HG02943 (cell line): ENCODE measurements at regions not wholly inside any gene's neighbourhood (a gene's known extent, or its start where the extent isn't known, plus 50 kb on each side); places are given as distances from the start of the nearest gene placed in this dataset.

Source experiments
- ATAC-seq: cut with Tn5 transposase; IDR thresholded peaks from one replicate; pipeline ENCODE4 v1.9.1; 2021; ENCODE audit warnings: mild to moderate bottlenecking, low read depth, moderate library complexity; ENCODE audit not compliant: unreplicated experiment

GRCh38 chr10:21176934-21177480 lies 279.9 kb upstream of the NEBL start:
- ATAC-seq = no peak

DNA sequence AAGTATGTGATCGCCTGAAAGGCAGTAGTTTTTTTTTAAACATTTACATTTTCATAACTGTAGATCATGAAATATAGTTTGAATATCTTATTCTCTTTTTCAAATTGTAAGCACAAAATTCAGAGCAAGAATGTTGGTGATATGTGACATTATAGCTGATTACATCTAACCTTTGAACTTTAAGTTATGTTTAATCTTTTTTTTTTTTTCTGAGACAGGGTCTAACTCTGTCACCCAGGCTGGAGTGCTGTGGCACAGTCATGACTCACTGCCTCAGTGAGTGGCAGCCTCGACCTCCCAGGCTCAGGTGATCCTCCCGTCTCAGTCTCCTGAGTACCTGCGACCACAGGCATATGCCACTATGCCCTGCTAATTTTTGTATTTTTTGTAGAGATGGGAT lies 278.7 kb upstream of the NEBL start:
- no peak for ATAC-seq

GRCh38 chr10:21174715-21175495 lies 277.8 kb upstream of the NEBL start:
- ATAC-seq = no peak

DNA sequence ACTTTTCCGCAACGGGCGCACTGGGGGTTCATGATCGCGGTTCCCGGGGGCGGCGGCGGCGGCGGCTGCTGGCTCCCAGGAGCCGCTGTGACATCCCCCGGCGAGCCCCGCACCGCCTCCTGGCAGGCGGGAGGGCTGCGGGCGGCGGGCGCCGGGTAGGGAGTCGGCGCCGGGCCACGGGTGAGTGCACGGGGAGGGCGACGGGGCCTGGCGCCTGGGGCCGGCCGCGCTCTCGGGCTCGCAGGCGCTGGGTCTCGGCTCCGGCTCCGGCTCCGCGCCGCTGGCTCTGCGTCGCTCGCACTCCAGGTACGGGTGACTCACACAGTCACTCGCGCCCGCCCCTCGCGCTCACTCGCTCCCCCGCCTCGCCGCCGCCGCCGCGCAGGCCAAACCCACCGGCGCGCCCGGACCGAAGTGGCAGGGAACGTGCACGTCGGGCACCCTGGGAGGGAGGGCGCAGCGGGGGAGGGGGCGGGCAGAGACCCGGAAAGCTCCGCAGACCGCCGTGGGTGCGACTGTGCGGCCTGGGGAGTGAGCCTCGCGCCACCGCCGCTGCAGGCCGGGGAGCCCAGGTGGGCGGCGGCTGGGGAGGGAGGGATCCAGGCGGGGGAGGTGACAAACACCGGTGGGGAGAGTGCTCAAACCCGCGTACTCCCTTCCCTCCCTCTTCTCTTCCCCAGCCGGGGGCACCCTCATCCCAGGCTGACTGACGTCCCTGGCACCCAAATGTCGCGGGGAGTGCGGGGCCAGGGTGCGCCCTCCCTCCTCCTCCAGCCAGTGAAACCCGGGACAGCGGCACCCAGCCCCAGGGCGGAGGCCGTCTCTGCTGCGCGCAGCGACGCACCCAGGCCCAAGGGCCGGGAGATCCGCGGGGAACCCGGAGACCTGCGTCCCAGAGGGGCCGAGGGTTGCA lies 276.9 kb upstream of the NEBL start:
- ATAC-seq = no peak

DNA sequence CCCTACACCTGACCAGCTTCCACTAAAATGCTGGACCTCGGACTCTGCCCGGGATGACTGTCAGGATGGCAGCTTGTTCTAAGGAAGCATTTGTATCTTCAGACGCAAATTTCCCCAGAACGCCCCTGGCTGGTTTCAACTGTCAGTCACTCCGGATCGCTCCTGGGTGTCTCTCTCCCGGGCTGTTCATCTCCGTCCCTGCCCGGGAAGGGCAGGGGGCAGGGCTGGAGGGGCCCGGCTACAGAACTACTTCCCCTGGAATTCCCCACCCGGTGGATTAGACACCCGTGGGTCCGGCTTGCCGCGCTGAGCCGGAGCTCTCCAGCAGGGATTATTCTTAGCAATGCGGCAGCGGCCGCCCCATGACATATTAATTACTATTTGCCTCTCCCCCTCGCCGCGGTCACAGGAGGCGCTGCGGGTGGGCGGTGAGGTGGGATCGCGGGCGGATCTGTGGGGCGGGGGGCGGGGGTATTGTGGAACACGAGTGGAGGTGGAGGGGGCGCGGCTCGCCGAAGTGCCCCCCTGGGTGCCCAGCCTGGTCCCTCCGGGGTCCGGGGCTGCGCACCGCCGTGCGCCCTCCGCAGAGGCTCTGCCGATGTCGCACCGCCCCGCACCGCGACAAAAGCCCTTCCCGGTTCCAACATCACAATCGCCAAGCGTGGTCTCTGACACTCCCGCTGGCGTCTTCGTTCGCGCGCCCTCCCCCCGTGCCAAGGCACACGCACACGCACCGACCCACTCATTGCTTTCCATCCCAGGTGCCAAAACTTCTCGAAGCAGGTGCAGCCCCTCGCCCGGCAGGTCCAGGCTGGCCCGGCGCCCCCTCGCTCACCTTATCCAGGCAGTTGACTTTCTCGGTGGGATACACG lies 276.1 kb upstream of the NEBL start:
- ATAC-seq = no peak

DNA sequence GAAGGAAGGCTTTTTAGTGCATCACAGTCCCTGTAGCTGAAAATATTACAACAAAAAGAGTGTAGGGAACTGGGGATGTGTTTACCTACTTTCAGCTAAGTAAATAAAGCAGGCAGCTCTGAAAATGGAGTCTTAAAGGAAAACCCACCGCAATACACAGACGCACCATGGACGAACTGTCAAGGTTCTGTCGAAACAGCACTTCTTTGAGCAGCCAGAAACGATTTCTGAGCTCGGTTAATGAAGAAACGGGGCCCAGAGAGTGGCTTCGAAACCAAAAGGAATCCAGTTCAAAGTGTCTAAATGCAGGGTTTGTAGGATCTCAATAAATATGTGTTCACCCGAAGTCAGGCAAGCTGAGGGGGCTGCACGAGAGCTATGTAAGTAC lies 275.4 kb upstream of the NEBL start:
- no peak for ATAC-seq

GRCh38 chr10:21171936-21172541 lies 274.9 kb upstream of the NEBL start:
- no peak for ATAC-seq

DNA sequence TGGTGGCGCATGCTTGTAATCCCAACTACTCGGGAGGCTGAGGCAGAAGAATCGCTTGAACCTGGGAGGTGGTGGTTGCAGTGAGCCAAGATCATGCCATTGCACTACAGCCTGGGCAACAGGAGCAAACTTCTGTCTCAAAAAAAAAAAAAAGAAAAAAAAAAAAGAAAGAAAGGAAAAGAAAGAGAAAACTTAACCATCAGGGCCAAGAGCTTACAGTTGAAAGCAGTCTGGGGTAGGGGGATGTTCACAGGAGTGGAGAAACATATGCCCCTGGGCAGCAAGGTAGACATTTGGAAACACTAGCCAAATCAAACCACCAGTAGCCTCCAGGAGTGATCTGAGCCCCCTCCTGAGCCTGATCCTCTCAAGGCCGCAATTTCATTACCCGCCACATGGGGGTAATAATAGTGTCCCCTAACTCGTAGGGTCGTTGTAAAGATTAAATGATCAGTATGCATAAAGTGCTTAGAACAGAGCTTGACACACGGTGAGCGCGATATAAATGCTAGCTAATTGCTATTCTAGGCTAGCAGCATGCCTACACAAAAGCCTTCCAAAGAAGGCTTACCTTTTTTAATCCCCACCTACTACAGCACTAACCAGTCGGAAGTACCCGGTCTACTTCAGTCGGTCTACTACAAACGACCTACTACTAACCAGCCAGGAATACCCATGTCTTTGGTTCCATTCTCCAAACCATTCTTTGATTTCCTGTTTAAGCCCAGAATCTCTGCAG lies 274.3 kb upstream of the NEBL start:
- ATAC-seq = no peak

DNA sequence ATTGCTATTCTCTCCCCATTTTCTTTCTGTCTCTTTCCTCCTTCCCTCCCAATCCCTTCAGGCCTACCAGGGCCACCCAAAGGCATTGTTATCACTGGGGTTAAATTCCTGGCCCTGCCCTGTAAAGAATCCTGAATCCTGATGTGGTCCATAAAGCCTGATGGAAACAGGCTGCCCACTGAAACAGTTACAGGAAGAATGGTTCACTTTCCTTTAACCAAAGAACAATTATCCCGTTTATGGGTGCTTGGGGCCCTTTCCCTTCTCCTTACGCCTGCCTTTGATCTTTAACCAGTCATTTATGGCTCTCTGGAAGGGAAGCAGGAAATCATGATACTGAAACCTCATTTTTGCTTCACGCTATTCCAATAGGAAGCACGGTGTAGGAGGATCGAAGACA lies 273.1 kb upstream of the NEBL start:
- ATAC-seq = no peak

DNA sequence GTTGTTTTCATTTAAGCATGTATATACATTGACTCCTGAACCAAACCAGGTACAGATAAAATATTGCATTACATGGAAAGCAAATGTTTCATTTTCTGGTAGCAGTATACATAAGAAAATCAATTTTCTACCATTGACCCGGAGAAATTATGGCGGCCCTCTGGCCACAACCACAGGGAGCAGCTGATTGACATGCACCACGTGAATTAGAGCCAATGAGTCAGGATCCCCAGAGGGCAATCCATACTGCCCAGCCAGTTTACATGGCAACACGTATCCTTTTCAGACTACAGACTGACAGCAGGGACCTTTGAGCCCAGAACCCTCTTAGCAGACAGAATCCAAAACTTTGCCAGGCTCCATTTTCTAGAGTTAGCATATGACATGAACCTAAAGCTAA lies 272.2 kb upstream of the NEBL start:
- no peak for ATAC-seq

DNA sequence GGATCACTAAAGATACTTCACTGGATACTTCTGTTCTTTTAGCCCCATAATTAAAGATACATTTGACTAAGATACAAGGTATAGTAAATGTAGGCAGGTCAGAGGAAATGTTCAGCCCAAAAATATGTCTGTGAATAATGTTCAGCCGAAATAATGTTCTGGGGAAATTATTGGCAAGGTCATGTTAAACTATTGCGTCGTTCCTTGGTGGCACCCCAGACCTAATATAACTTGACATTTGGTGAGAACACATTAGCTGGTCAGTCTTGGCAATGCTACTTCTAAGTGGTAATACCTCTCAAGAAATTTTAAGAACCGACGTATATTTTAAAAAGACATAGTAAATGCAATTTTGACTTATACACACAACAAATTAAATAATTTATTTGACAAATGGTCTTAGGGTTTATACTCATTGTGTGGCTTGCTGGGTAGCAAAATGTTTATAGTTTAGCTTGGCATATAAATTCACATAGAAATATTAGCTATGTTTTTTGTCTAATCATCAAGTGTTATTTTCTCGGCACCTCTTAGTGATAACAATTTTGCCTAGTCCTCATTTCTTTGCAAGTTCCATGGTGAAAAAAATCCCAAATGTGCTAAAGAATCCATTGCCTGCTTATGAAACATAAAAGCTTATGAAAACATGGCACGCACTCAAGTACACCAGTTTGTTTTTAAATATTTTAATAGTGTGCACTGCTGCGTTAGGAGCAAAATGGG lies 270.3 kb upstream of the NEBL start:
- ATAC-seq = no peak

DNA sequence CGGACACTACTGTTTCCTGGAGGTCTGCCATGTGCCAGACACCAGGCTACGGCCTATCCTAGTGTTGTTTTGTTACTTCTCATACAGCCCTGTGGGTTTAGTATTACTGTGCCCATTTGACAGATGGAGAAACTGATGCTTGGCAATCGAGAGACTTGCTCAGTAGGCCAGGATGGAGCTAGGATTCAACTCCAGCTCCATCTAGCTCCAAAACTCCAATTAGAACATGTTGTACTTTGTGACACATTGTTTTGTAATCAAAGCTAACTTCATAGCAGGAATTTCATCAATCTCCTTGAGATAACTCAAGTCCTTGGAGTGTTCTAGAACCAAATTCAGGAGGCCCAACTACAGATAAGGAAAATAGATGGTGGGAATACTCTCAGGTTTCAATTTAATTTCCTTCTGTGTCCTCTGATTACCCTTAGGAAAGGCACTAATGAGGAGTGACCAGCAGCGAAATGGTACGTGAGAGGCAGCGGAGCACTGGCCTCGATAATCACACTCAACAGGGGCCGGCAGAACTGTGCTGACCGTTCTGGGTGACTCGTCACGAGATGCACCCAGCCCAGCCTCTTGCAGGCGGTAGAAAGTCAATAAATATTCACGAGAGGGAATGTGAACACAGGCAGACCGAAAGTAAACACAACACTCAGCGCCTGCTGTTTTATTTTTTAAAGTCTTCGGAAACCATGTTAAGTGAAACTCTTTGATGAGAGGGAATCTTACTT lies 269.6 kb upstream of the NEBL start:
- ATAC-seq = no peak

DNA sequence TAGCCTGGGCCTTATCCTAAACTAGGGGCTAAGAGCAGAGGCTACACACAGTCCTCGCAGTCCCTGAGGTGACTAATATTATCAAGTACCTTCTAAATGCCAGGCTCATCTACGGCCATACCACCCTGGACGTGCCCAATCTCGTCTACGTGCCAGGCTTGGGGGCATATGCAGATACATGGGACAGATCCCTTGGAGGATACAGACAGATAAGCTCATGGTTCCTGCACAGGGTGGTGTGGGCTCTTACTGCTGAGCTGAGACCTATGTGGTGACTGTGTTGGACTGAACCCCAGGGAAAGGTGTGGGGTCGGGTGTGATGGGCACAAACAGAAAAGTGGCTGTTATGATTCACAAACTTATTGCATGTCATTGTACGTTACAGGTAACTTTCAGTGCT lies 268.4 kb upstream of the NEBL start:
- ATAC-seq = no peak

DNA sequence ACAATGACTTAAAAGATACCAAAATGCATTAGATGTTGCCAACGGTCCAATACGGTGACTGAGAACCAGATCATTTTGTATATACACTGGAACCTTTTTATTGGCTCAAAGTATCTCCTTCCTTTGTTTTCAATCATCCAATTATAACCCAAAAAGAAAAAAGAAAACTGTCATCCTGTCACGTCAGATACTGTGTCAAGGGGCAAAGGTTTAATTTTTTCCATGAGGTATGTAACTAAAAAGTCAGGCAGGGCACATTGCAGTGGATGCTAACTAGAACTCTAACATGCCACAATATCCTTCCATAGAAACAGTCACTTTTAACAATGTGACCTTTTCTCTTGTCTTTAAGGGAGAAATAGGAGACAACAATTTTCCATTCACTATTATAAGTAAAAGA lies 267.6 kb upstream of the NEBL start:
- no peak for ATAC-seq

- ATAC-seq = no peak
Observed at GRCh38 chr10:21162948-21163347, 265.8 kb upstream of the NEBL start.

GRCh38 chr10:21161647-21162046 lies 264.5 kb upstream of the NEBL start:
- ATAC-seq = no peak

GRCh38 chr10:21161090-21161625 lies 264.0 kb upstream of the NEBL start:
- ATAC-seq = no peak

GRCh38 chr10:21160116-21160515 lies 263.0 kb upstream of the NEBL start:
- ATAC-seq = no peak
